Osteocyte (in vitro differentiated cells): ENCODE measurements at regions not wholly inside any gene's neighbourhood (a gene's known extent, or its start where the extent isn't known, plus 50 kb on each side); places are given as distances from the start of the nearest gene placed in this dataset.

Experiments
- DNase-seq: peaks from one replicate; pipeline ENCODE4 v3.0.0; 2021; ENCODE audit warnings: mixed read lengths; ENCODE audit not compliant: unreplicated experiment; ENCODE audit errors: extremely low spot score
- H3K27ac Mint-ChIP-seq: one replicate; pipeline ENCODE4 v1.8.0; 2021; ENCODE audit warnings: mild to moderate bottlenecking, mixed read lengths; ENCODE audit not compliant: unreplicated experiment
- H3K27me3 Mint-ChIP-seq: one replicate; pipeline ENCODE4 v1.8.0; 2021; ENCODE audit warnings: mixed read lengths; ENCODE audit not compliant: unreplicated experiment
- H3K36me3 Mint-ChIP-seq: one replicate; pipeline ENCODE4 v1.8.0; 2021; ENCODE audit warnings: mixed read lengths; ENCODE audit not compliant: unreplicated experiment
- H3K4me1 Mint-ChIP-seq: one replicate; pipeline ENCODE4 v1.8.0; 2021; ENCODE audit warnings: mixed read lengths; ENCODE audit not compliant: unreplicated experiment
- H3K4me3 Mint-ChIP-seq: one replicate; pipeline ENCODE4 v1.8.0; 2021; ENCODE audit warnings: mild to moderate bottlenecking, moderate library complexity, mixed read lengths; ENCODE audit not compliant: unreplicated experiment
- H3K9me3 Mint-ChIP-seq: one replicate; pipeline ENCODE4 v1.8.0; 2021; ENCODE audit warnings: mixed read lengths; ENCODE audit not compliant: unreplicated experiment
- TF ChIP-seq, protein P1 (sequence below): fragments of 200-600 bp; sonication (generic); IDR thresholded peaks from 2 replicates; pipeline ENCODE4 v1.5.0; 2021; ENCODE audit warnings: antibody characterized with exemption, mild to moderate bottlenecking, moderate library complexity

DNA sequence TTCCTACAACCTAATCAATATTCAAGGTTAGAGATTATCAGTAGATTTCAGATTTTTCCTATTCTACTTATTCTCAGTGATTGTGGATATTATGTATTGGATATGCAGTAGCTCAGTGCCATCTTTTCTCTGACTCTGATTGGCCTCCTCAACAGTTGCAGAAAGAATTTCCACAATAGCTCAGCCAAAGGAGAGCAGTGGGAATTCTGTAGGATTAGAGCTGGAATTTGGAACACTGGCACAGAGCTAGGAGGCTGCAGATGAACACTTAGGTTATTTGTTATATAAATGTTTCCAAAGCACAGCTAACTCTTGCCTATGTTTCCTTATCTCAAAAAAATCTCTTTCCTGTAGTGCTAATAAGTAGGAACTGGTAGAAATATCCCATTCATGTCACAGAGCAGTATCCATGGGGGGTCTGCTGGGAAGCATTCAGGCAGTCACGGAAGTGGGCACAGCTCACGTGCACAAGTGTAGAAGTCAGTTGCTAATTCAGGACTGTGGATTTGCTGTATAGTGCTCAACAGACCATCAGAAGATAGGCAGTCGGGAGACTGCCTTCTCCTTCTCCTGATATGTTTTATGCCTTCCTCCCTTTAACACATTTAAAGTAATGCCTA lies 116.2 kb upstream of the TMEM260 start:
- no peak for DNase-seq
- no peaks in the 10 kb centered on the region for H3K36me3 Mint-ChIP-seq
- H3K4me3 Mint-ChIP-seq = no peak overlapping the region
- H3K4me1 Mint-ChIP-seq = no peaks in the 10 kb centered on the region
- H3K27ac Mint-ChIP-seq = no peak overlapping the region
- H3K27me3 Mint-ChIP-seq = peaks cover 38% of the 10 kb centered on the region
- peaks cover under 1% of the 10 kb centered on the region for H3K9me3 Mint-ChIP-seq
- TF ChIP-seq, protein P1, sequence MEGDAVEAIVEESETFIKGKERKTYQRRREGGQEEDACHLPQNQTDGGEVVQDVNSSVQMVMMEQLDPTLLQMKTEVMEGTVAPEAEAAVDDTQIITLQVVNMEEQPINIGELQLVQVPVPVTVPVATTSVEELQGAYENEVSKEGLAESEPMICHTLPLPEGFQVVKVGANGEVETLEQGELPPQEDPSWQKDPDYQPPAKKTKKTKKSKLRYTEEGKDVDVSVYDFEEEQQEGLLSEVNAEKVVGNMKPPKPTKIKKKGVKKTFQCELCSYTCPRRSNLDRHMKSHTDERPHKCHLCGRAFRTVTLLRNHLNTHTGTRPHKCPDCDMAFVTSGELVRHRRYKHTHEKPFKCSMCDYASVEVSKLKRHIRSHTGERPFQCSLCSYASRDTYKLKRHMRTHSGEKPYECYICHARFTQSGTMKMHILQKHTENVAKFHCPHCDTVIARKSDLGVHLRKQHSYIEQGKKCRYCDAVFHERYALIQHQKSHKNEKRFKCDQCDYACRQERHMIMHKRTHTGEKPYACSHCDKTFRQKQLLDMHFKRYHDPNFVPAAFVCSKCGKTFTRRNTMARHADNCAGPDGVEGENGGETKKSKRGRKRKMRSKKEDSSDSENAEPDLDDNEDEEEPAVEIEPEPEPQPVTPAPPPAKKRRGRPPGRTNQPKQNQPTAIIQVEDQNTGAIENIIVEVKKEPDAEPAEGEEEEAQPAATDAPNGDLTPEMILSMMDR = no peak

DNA sequence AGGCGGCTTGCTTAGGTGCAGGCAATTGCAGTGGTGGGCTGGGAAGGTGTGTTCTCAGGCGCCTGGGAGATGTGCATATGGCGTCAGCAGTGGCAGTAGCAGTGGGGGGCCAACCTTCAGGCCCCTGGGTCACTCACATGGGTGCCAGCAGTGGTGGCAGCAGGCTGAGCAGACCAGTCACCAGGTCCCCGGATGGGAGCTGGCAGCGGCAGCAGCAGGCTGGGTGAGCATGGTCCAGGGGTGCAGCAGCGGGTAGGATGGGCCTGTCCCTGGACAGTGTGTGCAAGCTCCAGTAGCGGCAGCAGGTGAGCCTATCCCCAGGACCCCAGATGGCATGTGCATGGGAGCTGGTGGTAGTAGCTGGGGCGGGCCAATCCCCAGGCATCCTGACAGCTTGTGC lies 108.5 kb upstream of the TMEM260 start:
- DNase-seq = no peak
- no peaks in the 10 kb centered on the region for H3K36me3 Mint-ChIP-seq
- H3K27me3 Mint-ChIP-seq = peaks cover 44% of the 10 kb centered on the region
- no peak overlapping the region for H3K4me3 Mint-ChIP-seq
- no peak overlapping the region for H3K27ac Mint-ChIP-seq
- H3K9me3 Mint-ChIP-seq = peaks cover 5% of the 10 kb centered on the region
- TF ChIP-seq, protein P1 = no peak
- H3K4me1 Mint-ChIP-seq = no peaks in the 10 kb centered on the region

DNA sequence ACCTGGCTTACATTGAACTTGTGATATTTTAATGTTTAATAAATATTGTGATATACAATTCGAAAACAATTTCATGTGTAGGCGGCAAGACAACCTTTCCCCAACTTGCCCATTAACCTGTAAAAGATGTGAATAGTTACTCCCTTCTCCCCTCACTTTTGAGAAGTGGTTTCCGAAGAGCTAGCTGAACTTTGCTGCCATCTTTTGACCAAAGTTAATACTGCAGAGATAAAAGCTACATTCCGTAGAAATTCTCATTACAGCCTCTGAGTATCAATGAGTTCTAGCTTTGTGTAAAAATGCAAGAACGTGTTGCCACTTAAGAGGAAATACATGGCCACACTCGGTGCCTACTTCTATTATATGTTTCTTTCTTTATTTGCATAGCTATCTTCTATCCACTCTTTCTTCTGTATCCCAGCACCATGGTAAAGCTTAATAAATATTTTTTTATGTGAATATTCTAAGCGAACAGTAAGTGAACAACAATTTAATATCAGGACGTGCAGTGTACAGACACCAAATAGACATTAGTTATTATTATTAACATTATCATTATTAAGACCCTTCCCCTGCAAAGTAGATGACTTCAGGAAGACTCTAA lies 105.1 kb upstream of the TMEM260 start:
- no peak for DNase-seq
- Mint-ChIP-seq H3K4me3 (no peak overlapping the region), H3K36me3 (no peaks in the 10 kb centered on the region), H3K27me3 (peaks cover 43% of the 10 kb centered on the region), H3K4me1 (no peaks in the 10 kb centered on the region), H3K9me3 (no peaks in the 10 kb centered on the region), H3K27ac (no peak overlapping the region)
- TF ChIP-seq, protein P1 = peak; percentile 87

DNA sequence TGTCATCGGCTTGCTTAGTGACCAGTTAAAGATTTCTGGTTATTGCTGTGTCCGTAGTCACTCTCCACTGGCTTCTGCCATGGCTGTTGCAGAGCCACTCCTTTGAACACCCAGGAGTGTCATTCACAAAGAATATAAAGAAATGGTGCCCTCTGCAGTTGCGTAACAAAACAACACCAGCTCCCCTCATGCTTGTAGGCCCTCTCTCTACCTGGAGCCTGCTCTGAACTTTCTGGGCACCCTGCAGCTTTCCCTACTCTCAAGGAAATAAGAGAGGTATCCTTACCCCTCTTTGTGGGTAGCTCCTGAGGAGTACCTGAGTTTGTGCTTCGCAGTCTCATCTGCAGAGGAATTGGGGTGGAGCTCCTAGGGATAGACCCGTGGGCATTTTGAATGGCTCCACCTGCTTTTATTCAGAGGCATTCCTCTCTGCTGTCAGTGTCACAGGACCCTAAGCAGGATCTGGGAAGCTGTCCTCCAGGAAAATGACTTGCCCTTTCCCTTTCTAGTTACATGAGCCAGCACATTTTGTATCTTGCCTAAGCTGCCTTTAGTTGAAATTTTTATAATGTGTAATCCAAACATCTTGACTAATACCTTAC lies 97.2 kb upstream of the TMEM260 start:
- Mint-ChIP-seq H3K4me3 (no peak overlapping the region), H3K27me3 (peaks cover 34% of the 10 kb centered on the region), H3K36me3 (no peaks in the 10 kb centered on the region), H3K9me3 (no peaks in the 10 kb centered on the region), H3K4me1 (no peaks in the 10 kb centered on the region), H3K27ac (no peak overlapping the region)
- DNase-seq = no peak
- TF ChIP-seq, protein P1 = no peak

DNA sequence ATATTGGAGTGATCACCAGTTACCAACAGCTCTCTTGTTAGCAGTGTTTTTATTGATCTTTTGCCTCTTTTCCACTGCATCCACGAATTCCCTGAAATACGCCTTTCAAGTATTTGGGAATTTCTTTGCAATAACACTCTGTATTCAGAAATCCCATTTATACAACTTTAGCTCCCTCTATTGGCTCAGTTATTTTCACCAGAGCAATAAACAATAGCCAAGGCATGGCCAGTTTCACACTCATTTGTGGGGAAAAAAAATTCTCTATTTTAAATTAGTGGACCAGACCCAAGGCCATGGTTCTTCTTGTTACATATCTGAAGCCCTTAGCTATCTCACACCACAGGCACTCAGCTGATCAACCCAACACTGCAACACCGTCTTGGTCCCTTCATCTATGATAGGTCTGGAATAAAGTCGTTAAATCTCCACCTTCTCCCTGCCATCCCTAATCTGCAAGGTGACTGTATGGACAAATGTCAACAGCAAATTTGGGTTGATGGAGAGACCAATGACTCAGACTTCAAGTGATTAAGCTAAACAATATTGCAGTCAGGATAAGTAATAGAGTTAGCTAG lies 92.4 kb upstream of the TMEM260 start:
- no peaks in the 10 kb centered on the region for H3K9me3 Mint-ChIP-seq
- no peak overlapping the region for H3K4me3 Mint-ChIP-seq
- no peaks in the 10 kb centered on the region for H3K36me3 Mint-ChIP-seq
- peaks cover 23% of the 10 kb centered on the region for H3K27me3 Mint-ChIP-seq
- no peak for DNase-seq
- TF ChIP-seq, protein P1 = peak; percentile 62
- no peaks in the 10 kb centered on the region for H3K4me1 Mint-ChIP-seq
- H3K27ac Mint-ChIP-seq = no peak overlapping the region
